ENCODE measurements at regions not wholly inside any gene's neighbourhood (a gene's known extent, or its start where the extent isn't known, plus 50 kb on each side); places are given as distances from the start of the nearest gene placed in this dataset.

DNA sequence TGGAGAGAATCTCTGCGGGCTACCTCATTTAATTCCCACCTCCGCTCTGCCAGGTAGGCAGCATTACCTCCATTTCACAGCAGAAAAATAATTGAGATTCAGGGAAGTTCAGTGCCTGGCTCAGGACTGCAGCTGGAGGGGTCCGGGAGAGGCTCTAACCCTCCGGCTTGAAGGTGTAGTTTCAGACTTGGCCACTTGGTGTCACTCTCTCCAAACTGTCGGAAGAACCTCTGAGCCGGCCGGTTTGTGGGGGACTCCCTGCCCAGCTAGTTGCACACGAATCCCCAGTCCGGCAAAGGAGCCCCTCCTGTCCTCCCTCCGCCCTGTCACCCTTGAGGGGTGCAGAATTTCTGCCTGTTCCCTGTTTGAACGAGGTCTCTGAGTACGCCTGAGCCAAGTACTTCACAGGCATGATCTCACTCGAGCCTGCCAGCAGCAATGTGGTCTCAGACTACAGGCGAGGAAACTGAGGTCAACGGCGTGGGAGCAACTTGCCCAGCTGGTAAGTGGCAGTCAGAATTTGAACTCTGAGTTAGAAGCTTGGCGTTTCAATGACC, 144.7 kb upstream of the ZNF716 start:
- no peak overlapping the region for H3K4me3 Mint-ChIP-seq (ENCODE audit: unreplicated experiment)
- TF ChIP-seq, protein P1, sequence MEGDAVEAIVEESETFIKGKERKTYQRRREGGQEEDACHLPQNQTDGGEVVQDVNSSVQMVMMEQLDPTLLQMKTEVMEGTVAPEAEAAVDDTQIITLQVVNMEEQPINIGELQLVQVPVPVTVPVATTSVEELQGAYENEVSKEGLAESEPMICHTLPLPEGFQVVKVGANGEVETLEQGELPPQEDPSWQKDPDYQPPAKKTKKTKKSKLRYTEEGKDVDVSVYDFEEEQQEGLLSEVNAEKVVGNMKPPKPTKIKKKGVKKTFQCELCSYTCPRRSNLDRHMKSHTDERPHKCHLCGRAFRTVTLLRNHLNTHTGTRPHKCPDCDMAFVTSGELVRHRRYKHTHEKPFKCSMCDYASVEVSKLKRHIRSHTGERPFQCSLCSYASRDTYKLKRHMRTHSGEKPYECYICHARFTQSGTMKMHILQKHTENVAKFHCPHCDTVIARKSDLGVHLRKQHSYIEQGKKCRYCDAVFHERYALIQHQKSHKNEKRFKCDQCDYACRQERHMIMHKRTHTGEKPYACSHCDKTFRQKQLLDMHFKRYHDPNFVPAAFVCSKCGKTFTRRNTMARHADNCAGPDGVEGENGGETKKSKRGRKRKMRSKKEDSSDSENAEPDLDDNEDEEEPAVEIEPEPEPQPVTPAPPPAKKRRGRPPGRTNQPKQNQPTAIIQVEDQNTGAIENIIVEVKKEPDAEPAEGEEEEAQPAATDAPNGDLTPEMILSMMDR (IDR thresholded peaks at IDR 0.05; ENCODE audit: partially characterized antibody, unreplicated experiment): no peak
- H3K4me1 Mint-ChIP-seq (ENCODE audit: low read depth, unreplicated experiment): no peaks in the 10 kb centered on the region
- peaks cover 19% of the 10 kb centered on the region for H3K9me3 Mint-ChIP-seq (ENCODE audit: unreplicated experiment)
- no peak overlapping the region for H3K27ac Mint-ChIP-seq (ENCODE audit: unreplicated experiment)
- no peak for DNase-seq
- peaks cover 7% of the 10 kb centered on the region for H3K36me3 Mint-ChIP-seq (ENCODE audit: unreplicated experiment)
- H3K27me3 Mint-ChIP-seq (ENCODE audit: unreplicated experiment): peaks cover 6% of the 10 kb centered on the region

DNA sequence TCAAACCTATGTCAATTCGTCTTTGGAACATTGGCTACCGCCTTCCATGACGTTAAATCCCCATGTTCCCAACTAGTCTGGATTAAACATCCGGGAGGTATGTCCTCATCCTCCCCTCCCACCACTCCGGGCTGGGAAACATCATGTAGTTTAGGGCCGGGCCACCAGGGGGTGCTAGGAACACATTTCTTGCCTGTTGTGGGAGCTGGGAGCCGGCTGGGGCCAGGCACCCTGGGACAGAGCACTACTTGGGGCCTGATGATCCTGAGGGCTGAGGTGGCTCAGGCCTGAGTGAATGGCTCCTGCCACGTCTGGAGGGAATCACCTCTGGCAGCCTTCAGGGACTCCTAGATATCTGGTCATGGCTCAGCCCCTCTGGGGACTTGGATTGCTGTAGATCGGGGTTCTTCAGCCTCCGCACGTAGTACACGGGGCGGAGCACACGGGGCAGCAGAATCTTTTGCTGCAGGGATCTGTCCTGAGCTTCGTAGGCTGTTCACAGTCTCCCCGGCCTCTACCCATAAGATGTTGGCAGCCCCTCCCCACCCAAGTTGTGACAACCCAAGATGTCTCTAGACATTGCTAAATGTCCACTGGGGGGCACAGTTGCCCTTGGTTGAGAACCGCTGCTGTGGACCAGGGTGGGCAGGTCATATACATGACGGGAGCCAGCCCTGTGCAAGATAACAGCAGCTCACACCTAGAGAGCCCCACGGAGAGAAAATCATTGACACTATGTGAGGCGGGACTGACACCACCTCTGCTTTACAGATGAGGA, 141.2 kb upstream of the ZNF716 start:
- no peak for DNase-seq
- peaks cover 5% of the 10 kb centered on the region for H3K27me3 Mint-ChIP-seq (ENCODE audit: unreplicated experiment)
- H3K27ac Mint-ChIP-seq (ENCODE audit: unreplicated experiment): no peak overlapping the region
- H3K4me3 Mint-ChIP-seq (ENCODE audit: unreplicated experiment): no peak overlapping the region
- H3K36me3 Mint-ChIP-seq (ENCODE audit: unreplicated experiment): peaks cover 8% of the 10 kb centered on the region
- H3K4me1 Mint-ChIP-seq (ENCODE audit: low read depth, unreplicated experiment): no peaks in the 10 kb centered on the region
- peaks cover 21% of the 10 kb centered on the region for H3K9me3 Mint-ChIP-seq (ENCODE audit: unreplicated experiment)
- TF ChIP-seq, protein P1 (IDR thresholded peaks at IDR 0.05; ENCODE audit: partially characterized antibody, unreplicated experiment): peak; percentile 31

DNA sequence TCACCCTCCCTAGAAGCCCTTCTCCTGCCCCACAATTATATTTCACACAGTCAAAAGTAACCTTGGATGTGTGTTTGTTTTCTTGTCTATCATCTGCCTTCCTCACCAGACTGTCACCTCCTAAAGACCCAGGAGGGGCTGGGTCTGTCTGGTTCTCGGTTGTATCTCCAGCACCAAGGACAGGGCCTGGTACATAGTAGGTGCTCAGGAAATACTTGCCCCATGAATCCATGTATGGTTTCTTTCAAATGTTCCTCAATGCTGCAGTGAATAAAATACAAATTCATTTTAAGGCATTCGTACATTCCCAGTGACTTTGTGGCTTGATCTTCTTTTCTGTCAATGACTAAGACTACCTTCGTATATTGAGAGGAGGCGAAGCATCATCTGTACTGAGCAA, 122.9 kb upstream of the ZNF716 start:
- peaks cover 7% of the 10 kb centered on the region for H3K27me3 Mint-ChIP-seq (ENCODE audit: unreplicated experiment)
- no peak for DNase-seq
- H3K9me3 Mint-ChIP-seq (ENCODE audit: unreplicated experiment): peaks cover 24% of the 10 kb centered on the region
- no peaks in the 10 kb centered on the region for H3K4me1 Mint-ChIP-seq (ENCODE audit: low read depth, unreplicated experiment)
- TF ChIP-seq, protein P1 (IDR thresholded peaks at IDR 0.05; ENCODE audit: partially characterized antibody, unreplicated experiment): no peak
- H3K27ac Mint-ChIP-seq (ENCODE audit: unreplicated experiment): no peak overlapping the region
- H3K36me3 Mint-ChIP-seq (ENCODE audit: unreplicated experiment): peaks cover 10% of the 10 kb centered on the region
- H3K4me3 Mint-ChIP-seq (ENCODE audit: unreplicated experiment): no peak overlapping the region

DNA sequence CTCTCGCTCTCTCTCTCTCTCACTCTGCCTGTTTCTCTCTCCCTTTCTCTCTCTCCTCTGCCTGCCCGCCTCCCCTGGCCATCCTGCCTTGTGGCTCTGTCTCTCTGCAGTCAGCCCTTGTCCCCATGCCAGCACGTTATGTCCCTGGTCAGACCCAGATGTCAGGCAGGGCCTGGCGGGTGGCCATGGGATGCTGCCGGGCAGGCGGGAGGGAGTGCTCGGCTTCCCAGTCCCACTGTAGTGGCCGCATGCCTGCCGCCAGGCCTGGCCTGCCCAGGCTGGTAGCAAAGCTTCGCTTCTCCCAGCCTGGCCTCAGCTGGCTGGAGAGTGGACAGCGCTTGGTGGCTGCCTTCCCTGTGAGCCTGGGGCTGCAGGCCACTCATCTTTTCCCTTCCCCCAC, 121.5 kb upstream of the ZNF716 start:
- TF ChIP-seq, protein P1 (IDR thresholded peaks at IDR 0.05; ENCODE audit: partially characterized antibody, unreplicated experiment): no peak
- H3K36me3 Mint-ChIP-seq (ENCODE audit: unreplicated experiment): peaks cover 10% of the 10 kb centered on the region
- H3K27ac Mint-ChIP-seq (ENCODE audit: unreplicated experiment): no peak overlapping the region
- H3K27me3 Mint-ChIP-seq (ENCODE audit: unreplicated experiment): peaks cover 7% of the 10 kb centered on the region
- H3K4me1 Mint-ChIP-seq (ENCODE audit: low read depth, unreplicated experiment): no peaks in the 10 kb centered on the region
- DNase-seq: no peak
- H3K4me3 Mint-ChIP-seq (ENCODE audit: unreplicated experiment): no peak overlapping the region
- H3K9me3 Mint-ChIP-seq (ENCODE audit: unreplicated experiment): peaks cover 24% of the 10 kb centered on the region

DNA sequence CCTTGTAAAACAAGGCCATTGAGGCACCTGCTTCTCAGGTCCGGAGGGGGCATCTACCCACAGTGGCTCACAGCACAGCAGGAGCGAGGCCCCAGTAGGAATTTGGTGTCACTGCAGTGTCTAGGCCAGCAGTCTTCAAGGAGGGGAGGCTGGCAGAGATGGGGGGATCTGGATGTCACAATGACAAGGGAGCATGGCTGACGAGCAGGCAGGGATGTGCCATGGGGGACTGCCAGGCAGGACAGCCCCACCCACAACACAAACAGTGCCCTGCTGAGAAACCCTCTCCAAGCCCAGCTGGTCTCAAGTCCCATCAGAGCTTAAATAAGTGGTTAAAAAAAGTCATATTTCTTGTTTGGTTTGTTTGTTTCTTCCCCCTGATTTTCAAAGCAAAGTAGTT, 121.0 kb upstream of the ZNF716 start:
- no peak for DNase-seq
- Mint-ChIP-seq H3K27ac (ENCODE audit: unreplicated experiment) (no peak overlapping the region), H3K9me3 (ENCODE audit: unreplicated experiment) (peaks cover 22% of the 10 kb centered on the region), H3K36me3 (ENCODE audit: unreplicated experiment) (peaks cover 10% of the 10 kb centered on the region), H3K4me1 (ENCODE audit: low read depth, unreplicated experiment) (no peaks in the 10 kb centered on the region), H3K27me3 (ENCODE audit: unreplicated experiment) (peaks cover 7% of the 10 kb centered on the region), H3K4me3 (ENCODE audit: unreplicated experiment) (no peak overlapping the region)
- TF ChIP-seq, protein P1 (IDR thresholded peaks at IDR 0.05; ENCODE audit: partially characterized antibody, unreplicated experiment): no peak

Measured in glutamatergic neuron (in vitro differentiated cells).